ENCODE measurements at regions not wholly inside any gene's neighbourhood (a gene's known extent, or its start where the extent isn't known, plus 50 kb on each side); places are given as distances from the start of the nearest gene placed in this dataset.

GRCh38 chr2:189276277-189276676 lies 96.7 kb upstream of the COL5A2 start:
- H3K4me3 ChIP-seq (ENCODE audit: low read depth, low read length): no peak overlapping the region
- peak; percentile 91 for DNase-seq (ENCODE audit: low read depth, low spot score)
- in situ Hi-C loops (cut with HindIII; ENCODE audit: low sequenced_read_pairs): no loop called here
- no peak for TF ChIP-seq CTCF (IDR thresholded peaks at IDR 0.05; ENCODE audit: low read depth, low read length)

GRCh38 chr2:189281201-189281600 lies 101.6 kb upstream of the COL5A2 start:
- no peak for TF ChIP-seq CTCF (IDR thresholded peaks at IDR 0.05; ENCODE audit: low read depth, low read length)
- no peak for DNase-seq (ENCODE audit: low read depth, low spot score)
- in situ Hi-C loops (cut with HindIII; ENCODE audit: low sequenced_read_pairs): no loop called here
- H3K4me3 ChIP-seq (ENCODE audit: low read depth, low read length): no peak overlapping the region

- in situ Hi-C loops (cut with HindIII; ENCODE audit: low sequenced_read_pairs): no loop called here
- no peak overlapping the region for H3K4me3 ChIP-seq (ENCODE audit: low read depth, low read length)
- no peak for TF ChIP-seq CTCF (IDR thresholded peaks at IDR 0.05; ENCODE audit: low read depth, low read length)
- DNase-seq (ENCODE audit: low read depth, low spot score): peak; percentile 29
These were observed 105.8 kb upstream of the COL5A2 start for GRCh38 chr2:189285349-189285748.

GRCh38 chr2:189285962-189286645 lies 106.5 kb upstream of the COL5A2 start:
- no peak for TF ChIP-seq CTCF (IDR thresholded peaks at IDR 0.05; ENCODE audit: low read depth, low read length)
- no peak overlapping the region for H3K4me3 ChIP-seq (ENCODE audit: low read depth, low read length)
- peak; percentile 96 for DNase-seq (ENCODE audit: low read depth, low spot score)
- in situ Hi-C loops (cut with HindIII; ENCODE audit: low sequenced_read_pairs): no loop called here

- in situ Hi-C loops (cut with HindIII; ENCODE audit: low sequenced_read_pairs): no loop called here
- no peak for TF ChIP-seq CTCF (IDR thresholded peaks at IDR 0.05; ENCODE audit: low read depth, low read length)
- no peak for DNase-seq (ENCODE audit: low read depth, low spot score)
- no peak overlapping the region for H3K4me3 ChIP-seq (ENCODE audit: low read depth, low read length)
These were observed 107.8 kb upstream of the COL5A2 start for GRCh38 chr2:189287363-189287762.

- DNase-seq (ENCODE audit: low read depth, low spot score): peak; percentile 94
- in situ Hi-C loops (cut with HindIII; ENCODE audit: low sequenced_read_pairs): no loop called here
These were observed 108.5 kb upstream of the COL5A2 start for GRCh38 chr2:189287982-189288521.

More at GRCh38 chr2:189287982-189288521, 108.5 kb upstream of the COL5A2 start:
- peak; percentile 40 for TF ChIP-seq CTCF (IDR thresholded peaks at IDR 0.05; ENCODE audit: low read depth, low read length)
- no peak overlapping the region for H3K4me3 ChIP-seq (ENCODE audit: low read depth, low read length)

Data from astrocyte of the spinal cord (primary cell).